ENCODE measurements at regions not wholly inside any gene's neighbourhood (a gene's known extent, or its start where the extent isn't known, plus 50 kb on each side); places are given as distances from the start of the nearest gene placed in this dataset.
A peak's percentile ranks its signal among the peaks of the same experiment; 100 is the strongest.
"Not testable (repeated sequence)": the region's sequence is repeated elsewhere in the genome, so short reads cannot be mapped to it uniquely, and the experiment has no call there.

DNA sequence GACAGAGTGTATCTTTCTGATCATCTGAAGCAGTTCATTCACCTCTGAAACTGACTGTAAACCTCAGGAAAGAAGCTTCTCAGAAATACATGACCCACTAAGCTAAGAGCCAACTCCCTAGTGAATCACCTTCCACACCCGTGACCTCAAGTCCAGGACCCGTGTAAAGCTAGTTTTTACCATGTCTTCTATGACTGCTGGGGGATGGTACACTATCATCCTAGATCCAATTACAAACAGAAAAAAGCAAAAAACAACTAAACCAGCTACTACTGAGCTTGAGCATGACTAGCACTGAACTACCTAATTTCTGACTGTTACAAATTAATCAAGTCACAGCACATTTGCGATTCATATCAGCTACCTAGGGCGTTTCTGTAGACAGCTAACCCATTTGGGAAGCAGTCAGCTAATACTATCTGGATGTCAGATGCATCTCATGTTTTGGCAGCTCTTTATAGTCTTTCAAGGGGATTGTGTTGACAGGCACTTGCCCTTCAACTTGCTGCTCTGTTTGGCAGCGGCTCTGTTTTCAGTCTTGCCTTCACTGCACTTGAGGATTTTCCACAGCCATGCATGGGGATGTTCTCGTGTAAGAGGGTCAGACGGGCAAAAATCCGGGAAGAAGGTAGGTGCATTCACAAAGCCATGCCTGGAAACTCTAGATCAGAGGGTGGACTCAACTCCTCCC is 350.3 kb downstream of the ANAPC1 start:
- not testable (repeated sequence) for DNase-seq (ENCODE audit: low read depth)

GRCh38 chr2:111534910-111535352 is 349.1 kb downstream of the ANAPC1 start:
- DNase-seq (ENCODE audit: low read depth), result peak; percentile 28

DNA sequence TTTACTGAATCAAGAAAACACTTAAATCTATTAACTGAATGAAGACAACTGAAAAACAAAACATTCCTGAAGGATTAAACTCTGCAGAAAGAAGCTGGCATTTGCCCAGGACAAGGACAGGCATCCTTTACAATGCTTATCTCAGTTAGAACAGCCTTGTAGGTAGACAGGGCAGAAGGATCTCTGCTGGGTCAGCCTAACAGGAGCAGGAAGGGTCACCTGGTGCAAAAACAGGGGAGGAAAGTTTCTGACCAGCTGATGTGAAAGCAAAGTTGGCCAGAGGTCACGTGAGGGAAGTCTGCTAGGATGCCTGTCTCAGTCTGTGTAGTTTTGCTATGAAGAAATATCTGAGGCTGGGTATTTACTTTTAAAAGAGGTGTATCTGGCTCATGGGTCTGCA is 348.6 kb downstream of the ANAPC1 start:
- no peak for DNase-seq (ENCODE audit: low read depth)

- no peak for DNase-seq (ENCODE audit: low read depth)
These were observed 346.8 kb downstream of the ANAPC1 start for GRCh38 chr2:111537078-111537655.

DNA sequence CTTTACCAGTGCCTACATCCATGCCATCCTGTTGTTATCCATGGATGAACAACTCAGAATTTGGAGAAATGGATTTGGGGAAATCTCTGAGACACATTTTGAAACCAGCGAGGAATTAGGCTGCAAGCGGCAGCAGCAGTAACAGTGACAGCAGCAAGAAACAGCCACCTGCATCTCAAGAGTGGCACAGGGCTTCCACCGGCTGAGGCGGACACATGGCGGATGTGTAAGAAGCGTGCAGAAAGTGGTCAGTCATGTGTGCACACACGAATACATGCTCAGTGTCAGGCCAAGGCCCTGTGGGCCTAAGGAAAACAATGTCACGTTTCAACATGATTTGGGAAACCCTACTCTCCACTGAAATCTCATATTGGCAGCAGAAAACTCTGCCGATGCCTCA is 344.0 kb downstream of the ANAPC1 start:
- not testable (repeated sequence) for DNase-seq (ENCODE audit: low read depth)

GRCh38 chr2:111542120-111542774 is 341.7 kb downstream of the ANAPC1 start:
- not testable (repeated sequence) for DNase-seq (ENCODE audit: low read depth)

GRCh38 chr2:111544006-111544405 is 340.0 kb downstream of the ANAPC1 start:
- DNase-seq (ENCODE audit: low read depth), result not testable (repeated sequence)

DNA sequence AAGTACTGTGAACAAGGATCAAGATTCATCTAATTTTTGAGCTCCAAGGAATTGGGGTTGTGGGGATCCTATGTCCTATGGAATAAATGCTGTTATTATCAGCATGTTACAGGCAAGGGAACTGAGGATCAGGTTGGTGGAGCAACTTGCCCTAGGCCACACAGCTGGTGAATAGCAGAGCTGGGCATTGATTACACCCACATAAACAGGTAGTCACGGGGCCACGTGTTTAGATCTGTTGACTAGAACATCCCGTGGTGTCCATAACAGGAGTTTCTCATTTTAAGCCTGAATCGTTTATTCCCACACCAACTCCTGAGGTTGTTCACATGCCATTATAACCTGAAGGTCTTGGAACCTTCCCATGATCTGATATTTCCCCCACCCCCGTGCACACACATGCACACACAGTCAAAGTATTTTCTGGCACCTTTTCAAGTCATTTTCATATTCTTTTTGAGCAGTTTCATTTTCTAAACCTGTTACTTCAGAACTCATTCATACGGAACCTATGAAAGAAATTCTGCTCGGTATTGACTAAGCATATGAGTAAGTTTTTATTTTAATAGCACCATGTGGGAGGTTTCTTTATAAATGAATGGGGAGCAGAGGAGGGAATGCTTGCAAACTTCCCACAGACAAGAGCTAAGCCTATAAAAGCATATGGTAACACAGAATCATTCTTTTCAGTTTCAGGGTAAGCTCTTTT is 338.1 kb downstream of the ANAPC1 start:
- not testable (repeated sequence) for DNase-seq (ENCODE audit: low read depth)

- not testable (repeated sequence) for DNase-seq (ENCODE audit: low read depth)
These were observed 337.4 kb downstream of the ANAPC1 start for GRCh38 chr2:111546578-111546977.

- not testable (repeated sequence) for DNase-seq (ENCODE audit: low read depth)
These were observed 334.8 kb downstream of the ANAPC1 start for GRCh38 chr2:111549174-111549573.

DNA sequence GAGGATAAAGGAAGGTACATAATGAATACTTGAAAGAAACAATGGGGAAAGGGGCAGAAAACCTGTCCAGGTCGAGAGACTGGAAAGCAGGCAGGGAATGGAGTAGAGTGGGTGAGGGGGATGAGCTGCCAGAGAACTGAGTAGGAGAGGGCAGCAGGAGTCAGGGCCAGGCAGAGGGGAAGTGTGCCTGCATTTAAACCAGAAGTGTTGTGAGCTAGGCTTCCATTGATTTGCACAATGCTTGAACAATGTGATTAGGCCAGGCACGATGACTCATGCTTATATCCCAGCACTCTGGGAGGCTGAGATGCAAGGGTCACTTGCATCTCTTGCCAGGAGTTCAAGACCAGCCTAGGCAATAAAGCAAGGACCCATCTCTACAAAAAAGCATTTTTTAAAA is 332.6 kb downstream of the ANAPC1 start:
- not testable (repeated sequence) for DNase-seq (ENCODE audit: low read depth)

GRCh38 chr2:111552625-111553024 is 331.4 kb downstream of the ANAPC1 start:
- not testable (repeated sequence) for DNase-seq (ENCODE audit: low read depth)

- DNase-seq (ENCODE audit: low read depth), result not testable (repeated sequence)
These were observed 324.7 kb downstream of the ANAPC1 start for GRCh38 chr2:111559301-111559700.

GRCh38 chr2:111559814-111560213 is 324.2 kb downstream of the ANAPC1 start:
- not testable (repeated sequence) for DNase-seq (ENCODE audit: low read depth)

DNA sequence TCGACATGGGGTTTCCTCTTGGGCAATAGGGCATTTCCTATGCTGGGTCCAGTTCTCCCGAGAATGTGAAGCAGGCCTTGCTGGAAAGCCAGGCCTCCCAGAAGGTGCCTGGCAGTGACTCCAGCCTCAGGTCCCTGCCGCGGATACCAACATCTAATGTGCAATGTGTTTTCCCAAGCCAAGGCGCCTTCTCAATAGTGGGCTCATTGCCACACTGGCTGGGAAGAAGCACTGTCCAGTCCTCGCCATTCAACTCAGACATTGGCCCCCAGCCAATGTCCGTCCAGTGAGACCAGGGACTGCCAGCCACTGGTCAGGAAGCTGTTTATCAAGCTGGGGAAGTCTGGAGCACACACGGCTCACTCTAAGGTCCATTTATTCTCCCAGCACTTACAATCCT is 317.9 kb downstream of the ANAPC1 start:
- DNase-seq (ENCODE audit: low read depth), result not testable (repeated sequence)

- DNase-seq (ENCODE audit: low read depth), result not testable (repeated sequence)
These were observed 316.8 kb downstream of the ANAPC1 start for GRCh38 chr2:111567233-111567632.

DNA sequence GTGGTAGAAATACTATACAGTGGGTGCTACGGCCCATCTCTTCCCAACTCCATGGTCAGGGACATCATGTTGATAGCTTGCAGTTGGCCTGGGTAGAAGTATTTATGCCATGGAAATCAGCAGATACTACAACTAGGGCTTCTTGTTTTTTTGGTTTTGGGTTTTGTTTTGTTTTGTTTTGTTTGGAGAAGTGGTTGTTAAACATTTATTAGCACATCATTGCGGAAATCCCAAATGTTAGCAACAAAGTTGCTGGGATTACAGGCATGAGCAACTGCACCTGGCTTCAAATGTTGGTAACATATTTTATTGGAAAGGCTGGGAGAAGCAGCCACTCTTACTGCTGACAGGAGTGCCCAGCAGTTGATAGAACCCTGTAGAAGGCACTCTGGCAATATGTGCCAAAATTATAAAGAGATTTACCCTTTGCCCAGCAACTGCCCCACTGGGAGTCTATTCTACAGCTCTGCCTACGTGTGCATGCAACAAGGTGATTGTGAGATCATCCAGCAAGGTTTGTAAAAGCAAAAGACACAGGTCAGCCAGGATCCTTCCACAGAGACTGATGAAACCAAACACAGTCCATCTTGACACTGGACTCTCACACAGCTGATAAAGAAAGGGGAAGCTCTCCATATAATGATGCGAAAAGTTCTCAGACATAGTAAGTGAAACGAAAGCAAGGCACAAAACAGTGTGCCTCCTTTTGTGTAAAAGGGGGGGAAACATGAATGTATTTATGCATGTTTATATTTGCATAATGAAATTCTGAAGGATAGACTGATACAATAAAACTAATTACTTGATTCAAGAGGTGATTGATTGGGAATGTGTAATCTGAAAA is 314.4 kb downstream of the ANAPC1 start:
- DNase-seq (ENCODE audit: low read depth), result not testable (repeated sequence)

DNA sequence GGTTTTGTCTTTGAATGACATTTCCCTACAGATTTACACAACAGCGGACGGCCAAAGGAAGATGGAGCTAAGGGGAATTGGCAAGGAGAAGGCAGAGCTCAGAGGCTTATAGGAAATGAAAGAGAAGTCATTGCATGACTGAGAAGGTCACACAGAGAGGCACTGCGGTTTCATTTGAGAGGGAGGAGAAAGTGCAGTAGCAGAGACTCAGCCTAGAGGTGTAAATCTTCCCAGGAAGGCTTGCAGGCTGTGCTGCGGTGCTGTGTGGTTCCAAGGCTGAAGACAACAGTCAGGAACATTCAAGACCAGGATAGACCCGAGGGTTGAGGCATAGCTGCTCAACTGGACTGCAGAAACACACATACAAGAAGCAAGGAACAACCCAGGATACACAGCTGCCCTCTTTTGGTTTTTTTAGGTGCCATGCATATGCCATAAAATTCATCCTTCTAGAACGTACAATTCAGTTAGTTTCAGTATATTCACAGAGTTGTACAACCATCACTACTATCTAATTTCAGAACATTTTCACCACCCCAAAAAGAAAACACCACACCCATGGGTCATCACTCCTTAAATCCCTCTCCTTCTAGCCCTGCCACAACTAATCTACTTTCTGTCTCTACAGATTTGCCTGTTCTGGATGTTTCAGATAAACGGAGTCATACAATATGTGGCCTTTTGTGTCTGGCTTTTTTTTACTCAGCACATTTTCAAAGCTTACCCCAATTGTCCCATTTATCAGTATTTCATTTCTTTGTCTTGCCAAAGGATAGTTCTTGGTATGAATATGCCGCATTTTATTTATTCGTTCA is 313.5 kb downstream of the ANAPC1 start:
- not testable (repeated sequence) for DNase-seq (ENCODE audit: low read depth)

GRCh38 chr2:111574803-111575202 is 309.2 kb downstream of the ANAPC1 start:
- DNase-seq (ENCODE audit: low read depth), result not testable (repeated sequence)

- DNase-seq (ENCODE audit: low read depth), result not testable (repeated sequence)
These were observed 306.7 kb downstream of the ANAPC1 start for GRCh38 chr2:111577154-111577885.

All from stromal cell of bone marrow (primary cell).